ENCODE measurements at regions not wholly inside any gene's neighbourhood (a gene's known extent, or its start where the extent isn't known, plus 50 kb on each side); places are given as distances from the start of the nearest gene placed in this dataset.

GRCh38 chr2:216911886-216912285 is 52.0 kb upstream of the TNP1 start:
- no peak for DNase-seq (ENCODE audit: extremely low spot score)
- no peak for TF ChIP-seq ELF4 (IDR thresholded peaks at IDR 0.05)
- no peak for TF ChIP-seq LEF1 (IDR thresholded peaks at IDR 0.05; ENCODE audit: borderline replicate concordance)
- TF ChIP-seq FOXM1 (IDR thresholded peaks at IDR 0.05; ENCODE audit: borderline replicate concordance) = no peak
- TF ChIP-seq FOXA1 (IDR thresholded peaks at IDR 0.05) = no peak
- no peak for TF ChIP-seq BHLHE40 (IDR thresholded peaks at IDR 0.05; ENCODE audit: borderline replicate concordance)
- no peak for TF ChIP-seq CTBP1 (IDR thresholded peaks at IDR 0.05; ENCODE audit: borderline replicate concordance)
- no peak for TF ChIP-seq ARNT (IDR thresholded peaks at IDR 0.05)
- POLR2A ChIA-PET = no interaction called here
- CTCF ChIA-PET = no interaction called here

DNA sequence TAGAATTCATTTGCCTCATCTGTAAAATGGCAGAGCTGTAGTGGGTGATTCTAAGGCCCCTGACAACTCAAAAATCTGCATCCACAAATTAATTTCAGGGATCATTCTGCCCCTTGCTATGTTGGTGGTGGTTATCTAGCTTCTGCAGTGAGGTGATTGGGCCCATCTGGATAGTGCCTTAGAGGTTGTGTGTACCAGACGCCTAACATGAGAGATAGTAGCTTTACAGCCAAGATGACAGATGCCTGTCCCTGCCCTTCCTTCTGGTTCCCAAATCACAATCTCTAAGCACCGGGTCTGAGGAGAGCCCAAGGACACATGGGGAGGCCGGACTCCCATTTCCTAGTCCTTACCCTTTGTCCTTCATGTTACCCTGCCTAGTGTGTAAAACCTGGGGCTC is 51.1 kb upstream of the TNP1 start:
- TF ChIP-seq BHLHE40 (IDR thresholded peaks at IDR 0.05; ENCODE audit: borderline replicate concordance) (no peak), SP1 (IDR thresholded peaks at IDR 0.05) (no peak), TARDBP (IDR thresholded peaks at IDR 0.05) (no peak), NFRKB (IDR thresholded peaks at IDR 0.05) (no peak), ZNF384 (IDR thresholded peaks at IDR 0.05) (no peak), HDGF (IDR thresholded peaks at IDR 0.05; ENCODE audit: borderline replicate concordance) (no peak), FOXM1 (IDR thresholded peaks at IDR 0.05; ENCODE audit: borderline replicate concordance) (no peak), FOXA1 (IDR thresholded peaks at IDR 0.05) (no peak), SUZ12 (IDR thresholded peaks at IDR 0.05) (no peak), CTBP1 (IDR thresholded peaks at IDR 0.05; ENCODE audit: borderline replicate concordance) (no peak), L3MBTL2 (conservative IDR thresholded peaks at IDR 0.05) (no peak), ARNT (IDR thresholded peaks at IDR 0.05) (no peak), ELF4 (IDR thresholded peaks at IDR 0.05) (no peak), LEF1 (IDR thresholded peaks at IDR 0.05; ENCODE audit: borderline replicate concordance) (no peak), FOXK2 (IDR thresholded peaks at IDR 0.05) (no peak)
- TF ChIP-seq, protein P1, sequence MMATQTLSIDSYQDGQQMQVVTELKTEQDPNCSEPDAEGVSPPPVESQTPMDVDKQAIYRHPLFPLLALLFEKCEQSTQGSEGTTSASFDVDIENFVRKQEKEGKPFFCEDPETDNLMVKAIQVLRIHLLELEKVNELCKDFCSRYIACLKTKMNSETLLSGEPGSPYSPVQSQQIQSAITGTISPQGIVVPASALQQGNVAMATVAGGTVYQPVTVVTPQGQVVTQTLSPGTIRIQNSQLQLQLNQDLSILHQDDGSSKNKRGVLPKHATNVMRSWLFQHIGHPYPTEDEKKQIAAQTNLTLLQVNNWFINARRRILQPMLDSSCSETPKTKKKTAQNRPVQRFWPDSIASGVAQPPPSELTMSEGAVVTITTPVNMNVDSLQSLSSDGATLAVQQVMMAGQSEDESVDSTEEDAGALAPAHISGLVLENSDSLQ (IDR thresholded peaks at IDR 0.05) = no peak
- POLR2A ChIA-PET = no interaction called here
- CTCF ChIA-PET = no interaction called here
- DNase-seq (ENCODE audit: extremely low spot score) = no peak

DNA sequence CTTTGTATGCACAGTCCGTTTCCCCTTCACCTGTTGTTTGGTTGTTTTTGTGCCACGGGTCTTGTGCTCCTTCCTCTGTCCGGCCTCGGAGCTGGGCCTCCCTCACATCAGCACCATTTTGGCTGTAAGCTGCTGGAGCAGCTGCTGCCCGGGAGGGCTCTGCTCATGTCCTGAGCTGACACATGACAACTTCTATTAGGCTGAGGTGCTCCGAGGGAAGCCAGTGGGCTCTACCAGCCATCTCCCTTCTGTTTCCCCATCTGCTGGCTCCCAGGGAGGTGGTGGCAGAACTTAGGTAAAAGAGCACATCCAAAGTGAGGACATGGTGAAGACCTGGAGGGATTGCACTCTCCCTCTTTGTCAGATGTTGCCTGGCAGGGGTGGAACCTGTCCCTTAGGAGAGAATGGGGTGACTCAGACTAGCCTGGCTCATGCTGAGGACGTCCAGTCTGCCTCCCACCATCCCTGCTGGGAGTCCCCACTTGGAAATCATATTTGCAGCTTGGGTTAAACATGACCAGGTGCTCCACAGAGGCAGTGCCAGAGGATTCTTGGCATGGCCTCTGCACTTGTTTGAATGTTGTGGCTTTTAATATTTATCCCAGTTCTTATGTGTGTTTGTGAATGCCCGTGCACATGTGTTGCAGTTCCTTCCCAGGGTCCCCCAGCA is 49.8 kb upstream of the TNP1 start:
- no peak for DNase-seq (ENCODE audit: extremely low spot score)
- ChIA-PET CTCF (interaction anchor here (0.7 kb wide), 1 partner anchor 165 kb away, joined by 3 read pairs; no protein-coding TSS in a partner anchor), POLR2A (no interaction called here)
- TF ChIP-seq L3MBTL2 (conservative IDR thresholded peaks at IDR 0.05) = no peak
- TF ChIP-seq FOXK2 (IDR thresholded peaks at IDR 0.05) = no peak
- TF ChIP-seq TARDBP (IDR thresholded peaks at IDR 0.05) = no peak
- TF ChIP-seq BHLHE40 (IDR thresholded peaks at IDR 0.05; ENCODE audit: borderline replicate concordance) = no peak
- TF ChIP-seq HDGF (IDR thresholded peaks at IDR 0.05; ENCODE audit: borderline replicate concordance) = no peak
- no peak for TF ChIP-seq FOXA1 (IDR thresholded peaks at IDR 0.05)
- no peak for TF ChIP-seq NFRKB (IDR thresholded peaks at IDR 0.05)
- TF ChIP-seq ELF4 (IDR thresholded peaks at IDR 0.05) = no peak
- no peak for TF ChIP-seq CTBP1 (IDR thresholded peaks at IDR 0.05; ENCODE audit: borderline replicate concordance)
- TF ChIP-seq, protein P1 (IDR thresholded peaks at IDR 0.05) = no peak
- TF ChIP-seq SUZ12 (IDR thresholded peaks at IDR 0.05) = no peak
- TF ChIP-seq SP1 (IDR thresholded peaks at IDR 0.05) = no peak
- TF ChIP-seq FOXM1 (IDR thresholded peaks at IDR 0.05; ENCODE audit: borderline replicate concordance) = no peak

All from HEK293T (cell line).